Activated naive CD8-positive, alpha-beta T cell treated with anti-CD3 and anti-CD28 coated beads, Interleukin-2, amount 10 ng/mL, durations not matched to agents 7 days and 5 days (primary cell): ENCODE measurements at regions not wholly inside any gene's neighbourhood (a gene's known extent, or its start where the extent isn't known, plus 50 kb on each side); places are given as distances from the start of the nearest gene placed in this dataset.

Experiments used
- ATAC-seq: fragments of 150-1000 bp; cut with Tn5 transposase; one replicate; pipeline ENCODE4 v1.10.0; 2021; ENCODE audit warnings: low read depth, moderate library complexity
- POLR2A ChIA-PET: fragments of 350-600 bp; sonication (Branson Sonifier 250); formaldehyde crosslinking; loops from one replicate; lab custom pipeline; 2021; ENCODE audit warnings: antibody characterized with exemption; lab: Charles Lee
- DNase-seq: peaks from one replicate; pipeline ENCODE4 v3.0.0; 2021
- H3K27ac Mint-ChIP-seq: one replicate; pipeline ENCODE4 v1.8.0; 2022; ENCODE audit warnings: mild to moderate bottlenecking, mixed read lengths
- H3K27me3 Mint-ChIP-seq: one replicate; pipeline ENCODE4 v1.8.0; 2022; ENCODE audit warnings: mild to moderate bottlenecking, moderate library complexity, mixed read lengths
- H3K36me3 Mint-ChIP-seq: one replicate; pipeline ENCODE4 v1.8.0; 2021; ENCODE audit warnings: mild to moderate bottlenecking, mixed read lengths
- H3K4me1 Mint-ChIP-seq: one replicate; pipeline ENCODE4 v1.8.0; 2021; ENCODE audit warnings: mixed read lengths
- H3K4me3 Mint-ChIP-seq: one replicate; pipeline ENCODE4 v1.8.0; 2022; ENCODE audit warnings: mild to moderate bottlenecking, moderate library complexity, mixed read lengths
- H3K9me3 Mint-ChIP-seq: one replicate; pipeline ENCODE4 v1.8.0; 2021; ENCODE audit warnings: mixed read lengths

- ATAC-seq (peak; percentile 70), DNase-seq (no peak)
- H3K27ac Mint-ChIP-seq = no peak overlapping the region
- no peaks in the 10 kb centered on the region for H3K4me1 Mint-ChIP-seq
- H3K4me3 Mint-ChIP-seq = no peak overlapping the region
- H3K27me3 Mint-ChIP-seq = peaks cover 3% of the 10 kb centered on the region
- no peaks in the 10 kb centered on the region for H3K36me3 Mint-ChIP-seq
- POLR2A ChIA-PET = no interaction called here
- H3K9me3 Mint-ChIP-seq = no peaks in the 10 kb centered on the region
Measured at GRCh38 chr12:85575120-85576096, 260.8 kb downstream of the RASSF9 start.

GRCh38 chr12:85580562-85581168 lies 255.5 kb downstream of the RASSF9 start:
- POLR2A ChIA-PET = no interaction called here
- H3K27ac Mint-ChIP-seq = no peak overlapping the region
- ATAC-seq = no peak

GRCh38 chr12:85587158-85587557 lies 249.1 kb downstream of the RASSF9 start:
- H3K36me3 Mint-ChIP-seq = no peaks in the 10 kb centered on the region
- H3K9me3 Mint-ChIP-seq = peaks cover 1% of the 10 kb centered on the region
- no peak overlapping the region for H3K4me3 Mint-ChIP-seq
- H3K4me1 Mint-ChIP-seq = no peaks in the 10 kb centered on the region
- no peaks in the 10 kb centered on the region for H3K27me3 Mint-ChIP-seq
- H3K27ac Mint-ChIP-seq = no peak overlapping the region
- DNase-seq = no peak
- no peak for ATAC-seq
- POLR2A ChIA-PET = no interaction called here

More at GRCh38 chr12:85580562-85581168, 255.5 kb downstream of the RASSF9 start:
- no peak overlapping the region for H3K4me3 Mint-ChIP-seq
- H3K27me3 Mint-ChIP-seq = peaks cover 3% of the 10 kb centered on the region
- no peaks in the 10 kb centered on the region for H3K9me3 Mint-ChIP-seq
- H3K4me1 Mint-ChIP-seq = no peaks in the 10 kb centered on the region
- no peak for DNase-seq
- H3K36me3 Mint-ChIP-seq = no peaks in the 10 kb centered on the region

GRCh38 chr12:85588221-85588620 lies 248.0 kb downstream of the RASSF9 start:
- Mint-ChIP-seq H3K4me1 (no peaks in the 10 kb centered on the region), H3K27ac (no peak overlapping the region), H3K27me3 (no peaks in the 10 kb centered on the region), H3K4me3 (no peak overlapping the region), H3K36me3 (no peaks in the 10 kb centered on the region), H3K9me3 (peaks cover 1% of the 10 kb centered on the region)
- DNase-seq = no peak
- ATAC-seq = no peak
- POLR2A ChIA-PET = no interaction called here

GRCh38 chr12:85600841-85601240 lies 235.4 kb downstream of the RASSF9 start:
- Mint-ChIP-seq H3K27ac (no peak overlapping the region), H3K4me3 (no peak overlapping the region), H3K4me1 (no peaks in the 10 kb centered on the region), H3K9me3 (peaks cover 2% of the 10 kb centered on the region), H3K27me3 (no peaks in the 10 kb centered on the region), H3K36me3 (no peaks in the 10 kb centered on the region)
- POLR2A ChIA-PET = no interaction called here
- DNase-seq = no peak
- no peak for ATAC-seq

GRCh38 chr12:85603556-85603955 lies 232.7 kb downstream of the RASSF9 start:
- H3K4me1 Mint-ChIP-seq = no peaks in the 10 kb centered on the region

GRCh38 chr12:85606455-85606854 lies 229.8 kb downstream of the RASSF9 start:
- Mint-ChIP-seq H3K9me3 (peaks cover 2% of the 10 kb centered on the region), H3K27me3 (no peaks in the 10 kb centered on the region), H3K4me3 (no peak overlapping the region), H3K27ac (no peak overlapping the region), H3K4me1 (no peaks in the 10 kb centered on the region), H3K36me3 (no peaks in the 10 kb centered on the region)
- POLR2A ChIA-PET = no interaction called here
- DNase-seq = no peak
- no peak for ATAC-seq

More at GRCh38 chr12:85603556-85603955, 232.7 kb downstream of the RASSF9 start:
- H3K36me3 Mint-ChIP-seq = no peaks in the 10 kb centered on the region
- no peak for DNase-seq
- H3K27me3 Mint-ChIP-seq = no peaks in the 10 kb centered on the region
- peaks cover 2% of the 10 kb centered on the region for H3K9me3 Mint-ChIP-seq
- no peak overlapping the region for H3K4me3 Mint-ChIP-seq
- ATAC-seq = no peak
- POLR2A ChIA-PET = no interaction called here
- H3K27ac Mint-ChIP-seq = no peak overlapping the region

- no peaks in the 10 kb centered on the region for H3K4me1 Mint-ChIP-seq
- no peak for ATAC-seq
- peaks cover 4% of the 10 kb centered on the region for H3K9me3 Mint-ChIP-seq
- no peak overlapping the region for H3K27ac Mint-ChIP-seq
- H3K36me3 Mint-ChIP-seq = no peaks in the 10 kb centered on the region
- H3K4me3 Mint-ChIP-seq = no peak overlapping the region
- POLR2A ChIA-PET = no interaction called here
- no peaks in the 10 kb centered on the region for H3K27me3 Mint-ChIP-seq
- DNase-seq = no peak
Measured at GRCh38 chr12:85609778-85610177, 226.4 kb downstream of the RASSF9 start.

- ATAC-seq = no peak
- Mint-ChIP-seq H3K9me3 (peaks cover 4% of the 10 kb centered on the region), H3K36me3 (no peaks in the 10 kb centered on the region), H3K4me1 (no peaks in the 10 kb centered on the region), H3K27ac (no peak overlapping the region), H3K4me3 (no peak overlapping the region), H3K27me3 (no peaks in the 10 kb centered on the region)
- POLR2A ChIA-PET = no interaction called here
- no peak for DNase-seq
Measured at GRCh38 chr12:85610194-85610593, 226.0 kb downstream of the RASSF9 start.

- Mint-ChIP-seq H3K36me3 (no peaks in the 10 kb centered on the region), H3K27me3 (no peaks in the 10 kb centered on the region), H3K27ac (no peak overlapping the region), H3K4me1 (no peaks in the 10 kb centered on the region), H3K4me3 (no peak overlapping the region), H3K9me3 (peaks cover 2% of the 10 kb centered on the region)
- ATAC-seq (no peak), DNase-seq (no peak)
- POLR2A ChIA-PET = no interaction called here
Measured at GRCh38 chr12:85616201-85616600, 220.0 kb downstream of the RASSF9 start.

- no peak for DNase-seq
- no peak for ATAC-seq
- Mint-ChIP-seq H3K36me3 (no peaks in the 10 kb centered on the region), H3K9me3 (peaks cover 2% of the 10 kb centered on the region), H3K27me3 (no peaks in the 10 kb centered on the region), H3K4me3 (no peak overlapping the region), H3K4me1 (no peaks in the 10 kb centered on the region), H3K27ac (no peak overlapping the region)
- POLR2A ChIA-PET = no interaction called here
Measured at GRCh38 chr12:85617307-85618091, 218.7 kb downstream of the RASSF9 start.

- Mint-ChIP-seq H3K36me3 (no peaks in the 10 kb centered on the region), H3K4me3 (no peak overlapping the region), H3K4me1 (no peaks in the 10 kb centered on the region), H3K27ac (no peak overlapping the region), H3K27me3 (no peaks in the 10 kb centered on the region), H3K9me3 (no peaks in the 10 kb centered on the region)
- ATAC-seq (no peak), DNase-seq (no peak)
- POLR2A ChIA-PET = no interaction called here
Measured at GRCh38 chr12:85621041-85621440, 215.2 kb downstream of the RASSF9 start.

- H3K4me3 Mint-ChIP-seq = no peak overlapping the region
- H3K27me3 Mint-ChIP-seq = no peaks in the 10 kb centered on the region
- H3K36me3 Mint-ChIP-seq = no peaks in the 10 kb centered on the region
- DNase-seq (no peak), ATAC-seq (no peak)
- H3K4me1 Mint-ChIP-seq = no peaks in the 10 kb centered on the region
- POLR2A ChIA-PET = no interaction called here
- H3K9me3 Mint-ChIP-seq = peaks cover 4% of the 10 kb centered on the region
- H3K27ac Mint-ChIP-seq = no peak overlapping the region
Measured at GRCh38 chr12:85623763-85624162, 212.4 kb downstream of the RASSF9 start.
